Peyer's patch (tissue), 4 donors: ENCODE measurements at regions not wholly inside any gene's neighbourhood (a gene's known extent, or its start where the extent isn't known, plus 50 kb on each side); places are given as distances from the start of the nearest gene placed in this dataset.

Experiments used
- DNase-seq, 3 donors: peaks; one replicate each; pipeline ENCODE4 v3.0.0-alpha.2; 2017 to 2019
- H3K27ac ChIP-seq, 4 donors: fragments of 200-600 bp; sonication (generic); one replicate each; pipeline ENCODE4 v1.5.1; 2016 to 2019
- H3K27me3 ChIP-seq, 2 donors: fragments of 200-600 bp; sonication (generic); one replicate each; pipeline ENCODE4 v1.5.1; 2019
- H3K36me3 ChIP-seq, 3 donors: fragments of 200-600 bp; sonication (generic); one replicate each; pipeline ENCODE4 v1.5.1; 2016 to 2019
- H3K4me1 ChIP-seq, 4 donors: fragments of 200-600 bp; sonication (generic); one replicate each; pipeline ENCODE4 v1.5.1; 2016 to 2019
- H3K4me3 ChIP-seq, 4 donors: fragments of 200-600 bp; sonication (generic); 1 replicate in 3 of 4; 2 replicates in 1 of 4; pipeline ENCODE4 v1.5.1; 2016 to 2019; ENCODE audit warnings: mild to moderate bottlenecking in 1 of 4
- H3K9me3 ChIP-seq, 4 donors: fragments of 200-600 bp; sonication (generic); one replicate each; pipeline ENCODE4 v1.5.1; 2016 to 2019; ENCODE audit warnings: mild to moderate bottlenecking in 1 of 4
- POLR2A ChIP-seq, 2 donors: fragments of 450-650 bp; IDR thresholded peaks; one replicate each; pipeline ENCODE4 v1.5.1; 2017; ENCODE audit warnings: antibody characterized with exemption in 2 of 2, mild to moderate bottlenecking in 2 of 2, moderate library complexity in 2 of 2
- TF ChIP-seq, protein P1 (sequence below), 6 experiments: fragments of 450-650 bp in 4 of 6; fragments of 200-600 bp in 2 of 6; sonication (generic) in 1 of 6; IDR thresholded peaks; one replicate each; pipeline ENCODE4 v1.5.1; 2017 to 2019; ENCODE audit warnings: antibody characterized with exemption in 6 of 6, mild to moderate bottlenecking in 3 of 6, moderate library complexity in 1 of 6

DNA sequence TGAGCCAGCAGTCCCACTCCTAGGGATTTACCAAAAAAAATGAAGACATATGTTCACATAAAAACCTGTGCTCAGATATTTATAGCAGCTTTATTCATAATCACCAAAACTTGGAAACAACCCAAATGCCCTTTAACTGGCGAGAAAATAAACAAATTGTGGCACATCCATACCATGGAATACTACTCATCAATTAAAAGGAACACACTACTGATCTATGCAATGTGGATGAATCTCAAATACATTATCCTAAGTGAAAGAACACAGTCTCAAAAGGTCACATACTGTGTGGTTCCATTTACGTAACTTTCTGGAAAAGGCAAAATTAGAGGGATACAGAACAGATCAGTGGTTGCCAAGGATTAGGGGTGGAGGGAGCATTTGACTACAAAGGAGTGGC, 394.5 kb downstream of the SHQ1 start:
- DNase-seq, result no peak

DNA sequence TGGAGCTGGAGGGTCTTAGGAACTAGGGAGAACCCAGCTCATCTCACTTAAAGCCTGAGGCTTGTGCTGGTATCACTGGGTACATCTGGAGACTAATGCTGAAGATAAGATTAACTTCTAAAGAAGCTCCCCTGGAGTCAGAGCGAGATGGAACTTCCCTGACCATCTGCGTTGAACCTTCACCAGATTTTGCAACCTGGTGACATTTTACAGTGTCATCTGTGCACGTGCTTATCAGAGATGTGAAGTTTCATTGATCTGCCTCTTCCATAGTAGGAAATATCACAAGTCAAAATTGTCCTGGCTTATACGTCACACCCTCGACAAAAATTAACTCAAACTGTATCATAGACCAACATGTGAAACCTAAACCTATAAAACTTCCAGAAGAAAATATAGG, 395.5 kb downstream of the SHQ1 start:
- DNase-seq, result no peak
- Histone ChIP-seq H3K4me1 (peaks cover 0 to 16% (median 0%) of the 10 kb centered on the region in 4 donors), H3K27me3 (no peaks in the 10 kb centered on the region), H3K36me3 (no peaks in the 10 kb centered on the region), H3K4me3 (no peak overlapping the region), H3K9me3 (no peaks in the 10 kb centered on the region), H3K27ac (no peak overlapping the region)
- TF ChIP-seq, protein P1, sequence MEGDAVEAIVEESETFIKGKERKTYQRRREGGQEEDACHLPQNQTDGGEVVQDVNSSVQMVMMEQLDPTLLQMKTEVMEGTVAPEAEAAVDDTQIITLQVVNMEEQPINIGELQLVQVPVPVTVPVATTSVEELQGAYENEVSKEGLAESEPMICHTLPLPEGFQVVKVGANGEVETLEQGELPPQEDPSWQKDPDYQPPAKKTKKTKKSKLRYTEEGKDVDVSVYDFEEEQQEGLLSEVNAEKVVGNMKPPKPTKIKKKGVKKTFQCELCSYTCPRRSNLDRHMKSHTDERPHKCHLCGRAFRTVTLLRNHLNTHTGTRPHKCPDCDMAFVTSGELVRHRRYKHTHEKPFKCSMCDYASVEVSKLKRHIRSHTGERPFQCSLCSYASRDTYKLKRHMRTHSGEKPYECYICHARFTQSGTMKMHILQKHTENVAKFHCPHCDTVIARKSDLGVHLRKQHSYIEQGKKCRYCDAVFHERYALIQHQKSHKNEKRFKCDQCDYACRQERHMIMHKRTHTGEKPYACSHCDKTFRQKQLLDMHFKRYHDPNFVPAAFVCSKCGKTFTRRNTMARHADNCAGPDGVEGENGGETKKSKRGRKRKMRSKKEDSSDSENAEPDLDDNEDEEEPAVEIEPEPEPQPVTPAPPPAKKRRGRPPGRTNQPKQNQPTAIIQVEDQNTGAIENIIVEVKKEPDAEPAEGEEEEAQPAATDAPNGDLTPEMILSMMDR (IDR thresholded peaks at IDR 0.05), result no peak
- TF ChIP-seq POLR2A (IDR thresholded peaks at IDR 0.05), result no peak

More for the DNA sequence above, 394.5 kb downstream of the SHQ1 start:
- Histone ChIP-seq H3K27me3 (no peaks in the 10 kb centered on the region), H3K4me1 (peaks cover 0 to 7% (median 0%) of the 10 kb centered on the region in 4 donors), H3K27ac (no peak overlapping the region), H3K9me3 (no peaks in the 10 kb centered on the region), H3K4me3 (no peak overlapping the region), H3K36me3 (no peaks in the 10 kb centered on the region)
- no peak for TF ChIP-seq POLR2A (IDR thresholded peaks at IDR 0.05)
- TF ChIP-seq, protein P1 (IDR thresholded peaks at IDR 0.05), result no peak

DNA sequence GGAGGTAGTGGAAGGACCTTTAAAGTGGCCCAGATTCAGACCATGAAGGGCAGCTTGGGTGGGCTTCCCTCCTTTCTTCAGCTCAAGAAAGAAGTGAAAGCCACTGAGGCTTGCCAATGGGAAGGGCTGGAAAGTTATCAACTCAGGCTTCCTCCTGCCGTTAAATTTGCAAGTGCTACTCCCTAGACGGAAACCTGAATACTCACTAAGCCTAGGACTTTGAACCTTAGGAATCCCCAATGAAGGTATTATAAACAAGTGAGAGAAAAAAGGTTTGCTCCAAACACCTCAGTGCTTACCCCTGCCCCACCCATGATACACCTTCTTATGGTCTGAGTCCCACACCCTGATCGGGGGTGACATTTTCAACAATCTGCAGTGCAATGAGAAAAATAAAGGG, 396.4 kb downstream of the SHQ1 start:
- Histone ChIP-seq H3K36me3 (no peaks in the 10 kb centered on the region), H3K27ac (peak overlapping the region in 1 of 4 donors; percentile 23), H3K27me3 (no peaks in the 10 kb centered on the region), H3K4me1 (peaks cover 0 to 22% (median 0%) of the 10 kb centered on the region in 4 donors), H3K9me3 (no peaks in the 10 kb centered on the region), H3K4me3 (no peak overlapping the region)
- TF ChIP-seq, protein P1 (IDR thresholded peaks at IDR 0.05), result no peak
- no peak for TF ChIP-seq POLR2A (IDR thresholded peaks at IDR 0.05)
- no peak for DNase-seq

DNA sequence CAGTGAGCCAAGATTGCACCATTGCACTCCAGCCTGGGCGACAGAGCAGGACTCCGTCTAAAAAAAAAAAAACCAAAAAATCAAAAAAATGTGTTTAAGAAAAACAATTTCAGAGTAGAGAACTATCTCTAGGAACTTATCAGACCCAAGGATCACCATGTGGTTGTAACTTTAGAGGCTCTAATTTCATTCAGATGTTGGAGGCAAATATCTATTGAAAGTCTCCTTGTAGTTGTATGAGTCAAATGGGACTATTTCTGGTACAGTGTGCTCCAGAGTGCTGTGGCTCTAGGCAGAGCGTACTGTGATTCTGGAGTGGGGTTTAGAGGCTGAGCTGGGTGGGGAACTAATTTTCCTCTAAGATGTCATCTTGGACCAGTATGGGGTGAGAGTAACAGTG, 398.7 kb downstream of the SHQ1 start:
- Histone ChIP-seq H3K27ac (no peak overlapping the region), H3K36me3 (no peaks in the 10 kb centered on the region), H3K4me1 (peaks cover 0 to 22% (median 0%) of the 10 kb centered on the region in 4 donors), H3K9me3 (no peaks in the 10 kb centered on the region), H3K27me3 (no peaks in the 10 kb centered on the region), H3K4me3 (no peak overlapping the region)
- no peak for DNase-seq
- no peak for TF ChIP-seq POLR2A (IDR thresholded peaks at IDR 0.05)
- TF ChIP-seq, protein P1 (IDR thresholded peaks at IDR 0.05), result no peak

DNA sequence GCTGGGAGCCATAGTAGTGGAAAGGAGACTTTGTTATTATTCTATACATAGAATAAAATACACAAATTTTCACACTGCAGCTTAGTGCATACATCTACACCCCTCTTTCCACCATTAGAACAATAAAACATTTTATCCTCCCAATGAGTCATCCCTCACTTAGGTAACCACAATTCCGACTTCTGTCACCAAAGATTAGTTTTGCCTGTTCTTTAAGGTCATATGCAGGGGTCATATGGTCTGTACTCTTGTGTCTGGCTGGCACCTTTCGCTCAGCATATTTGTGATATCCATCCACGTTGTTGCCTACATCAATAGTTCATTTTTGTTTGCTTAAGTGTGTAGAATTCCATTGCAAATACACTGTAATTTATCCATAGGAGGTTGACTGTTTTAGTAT, 399.4 kb downstream of the SHQ1 start:
- no peak for DNase-seq
- H3K4me3 ChIP-seq, result no peak overlapping the region
- no peaks in the 10 kb centered on the region for H3K27me3 ChIP-seq
- TF ChIP-seq, protein P1 (IDR thresholded peaks at IDR 0.05), result no peak
- TF ChIP-seq POLR2A (IDR thresholded peaks at IDR 0.05), result no peak
- no peaks in the 10 kb centered on the region for H3K9me3 ChIP-seq
- no peak overlapping the region for H3K27ac ChIP-seq
- peaks cover 0 to 24% (median 0%) of the 10 kb centered on the region in 4 donors for H3K4me1 ChIP-seq
- no peaks in the 10 kb centered on the region for H3K36me3 ChIP-seq

DNA sequence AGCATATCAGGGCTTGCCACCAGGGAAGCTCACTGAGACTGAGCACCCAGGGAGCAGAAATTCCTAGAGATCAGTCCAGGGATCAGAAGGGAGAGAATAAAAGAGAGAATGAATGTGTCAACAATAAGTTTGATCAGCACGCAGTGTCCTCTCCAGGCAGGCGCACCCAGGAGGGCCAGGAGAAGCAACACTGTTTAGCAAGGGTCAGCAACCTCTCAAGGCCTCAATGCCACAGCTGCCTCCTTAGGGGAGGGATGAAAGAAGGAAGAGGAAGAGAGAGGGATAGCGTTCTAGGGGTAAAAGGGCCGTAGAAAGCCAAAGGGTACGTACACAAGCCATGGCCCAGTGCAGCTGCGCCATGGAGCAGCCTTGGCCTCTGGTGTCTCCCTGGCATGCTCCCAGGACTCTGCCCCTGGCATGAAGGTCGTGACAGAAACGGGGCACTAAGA, 399.8 kb downstream of the SHQ1 start:
- Histone ChIP-seq H3K9me3 (no peaks in the 10 kb centered on the region), H3K27ac (no peak overlapping the region), H3K4me1 (peaks cover 0 to 27% (median 0%) of the 10 kb centered on the region in 4 donors), H3K27me3 (no peaks in the 10 kb centered on the region), H3K4me3 (no peak overlapping the region), H3K36me3 (no peaks in the 10 kb centered on the region)
- peak in 2 of 3 donors; percentile 47 to 52 for DNase-seq
- TF ChIP-seq, protein P1 (IDR thresholded peaks at IDR 0.05), result no peak
- TF ChIP-seq POLR2A (IDR thresholded peaks at IDR 0.05), result no peak
